Liver (tissue), 3 donors: ENCODE measurements at regions not wholly inside any gene's neighbourhood (a gene's known extent, or its start where the extent isn't known, plus 50 kb on each side); places are given as distances from the start of the nearest gene placed in this dataset.

Experiments
- ATF3 ChIP-seq: IDR thresholded peaks from 2 replicates; pipeline ENCODE4 v1.6.1; 2016; ENCODE audit warnings: antibody characterized with exemption
- CTCF ChIP-seq: fragments of 150-350 bp; IDR thresholded peaks from 2 replicates; pipeline ENCODE4 v1.5.1; 2017; ENCODE audit warnings: improper control_type of control experiment, low read depth, low read length; ENCODE audit not compliant: missing input control
- GABPA ChIP-seq, 2 donors: IDR thresholded peaks in 1 of 2; conservative IDR thresholded peaks in 1 of 2; 2 replicates each; pipeline ENCODE4 v1.6.1; 2016; ENCODE audit warnings: antibody characterized with exemption in 2 of 2, mild to moderate bottlenecking in 1 of 2, moderate library complexity in 1 of 2
- HNF4A ChIP-seq, 2 donors: conservative IDR thresholded peaks; 2 replicates each; pipeline ENCODE4 v1.6.1; 2016; ENCODE audit warnings: antibody characterized with exemption in 2 of 2, mild to moderate bottlenecking in 2 of 2
- JUND ChIP-seq, 2 donors: IDR thresholded peaks; 2 replicates each; pipeline ENCODE4 v1.6.1; 2016; ENCODE audit warnings: antibody characterized with exemption in 2 of 2
- MAX ChIP-seq: IDR thresholded peaks from 2 replicates; pipeline ENCODE4 v1.6.1; 2016; ENCODE audit warnings: antibody characterized with exemption
- RAD21 ChIP-seq, 2 donors: IDR thresholded peaks; 2 replicates each; pipeline ENCODE4 v1.6.1; 2016; ENCODE audit warnings: antibody characterized with exemption in 2 of 2, mild to moderate bottlenecking in 2 of 2
- RXRA ChIP-seq, 2 donors: IDR thresholded peaks; 2 replicates each; pipeline ENCODE4 v1.6.1; 2017 to 2018; ENCODE audit warnings: antibody characterized with exemption in 2 of 2, mild to moderate bottlenecking in 1 of 2
- SP1 ChIP-seq: IDR thresholded peaks from 2 replicates; pipeline ENCODE4 v1.6.1; 2018; ENCODE audit warnings: antibody characterized with exemption, mild to moderate bottlenecking
- TAF1 ChIP-seq: conservative IDR thresholded peaks from 2 replicates; pipeline ENCODE4 v1.6.1; 2016; ENCODE audit warnings: antibody characterized with exemption, mild to moderate bottlenecking
- YY1 ChIP-seq: IDR thresholded peaks from 2 replicates; pipeline ENCODE4 v1.6.1; 2016; ENCODE audit warnings: antibody characterized with exemption, mild to moderate bottlenecking
- donor health status: healthy.
- donor health status: healthy.

- TF ChIP-seq CTCF (no peak), TAF1 (no peak), GABPA (IDR thresholded peaks at IDR 0.05 in 1 of 2, conservative IDR thresholded peaks at IDR 0.05 in 1 of 2) (no peak), JUND (IDR thresholded peaks at IDR 0.05) (no peak), ATF3 (no peak), SP1 (no peak), RXRA (IDR thresholded peaks at IDR 0.05) (no peak), MAX (no peak), YY1 (no peak), HNF4A (conservative IDR thresholded peaks at IDR 0.05) (no peak), RAD21 (IDR thresholded peaks at IDR 0.05) (no peak)
These were observed 300.8 kb downstream of the BCL11A start for GRCh38 chr2:60252581-60253150.
